Body of pancreas (tissue), 4 donors: ENCODE measurements at regions not wholly inside any gene's neighbourhood (a gene's known extent, or its start where the extent isn't known, plus 50 kb on each side); places are given as distances from the start of the nearest gene placed in this dataset.

Experiments
- ATAC-seq: fragments of 150-250 bp; one replicate; pipeline ENCODE4 v1.9.1; 2016
- DNase-seq, 4 donors: peaks; one replicate each; pipeline ENCODE4 v3.0.0-alpha.2; 2019
- H3K27ac ChIP-seq, 4 donors: fragments of 200-600 bp; sonication (generic); 1 replicate in 3 of 4; 2 replicates in 1 of 4; pipeline versions ENCODE4 v1.5.1 to v1.6.1; 2016 to 2019; ENCODE audit warnings: mild to moderate bottlenecking in 1 of 4, mixed read lengths in 1 of 4, moderate library complexity in 1 of 4
- H3K27me3 ChIP-seq, 2 donors: fragments of 200-600 bp; sonication (generic); one replicate each; pipeline ENCODE4 v1.6.0; 2016; ENCODE audit warnings: mild to moderate bottlenecking in 1 of 2
- H3K36me3 ChIP-seq, 2 donors: fragments of 200-600 bp; sonication (generic); replicated peaks in 1 of 2; 2 replicates each; pipeline ENCODE4 v1.5.1; 2016; ENCODE audit warnings: low read depth in 2 of 2; ENCODE audit not compliant: insufficient read depth in 1 of 2
- H3K4me1 ChIP-seq: fragments of 200-600 bp; sonication (generic); one replicate; pipeline ENCODE4 v1.6.0; 2016
- H3K4me3 ChIP-seq, 2 donors: fragments of 200-600 bp; sonication (generic); 1 replicate in 1 of 2; 2 replicates in 1 of 2; pipeline ENCODE4 v1.5.1; 2016 to 2019
- H3K9me3 ChIP-seq, 3 donors: fragments of 200-600 bp; sonication (generic); 1 replicate in 2 of 3; 2 replicates in 1 of 3; pipeline ENCODE4 v1.5.1; 2016
- CTCF ChIP-seq, 7 experiments: fragments of 450-650 bp in 4 of 7; fragments of 200-600 bp in 3 of 7; sonication (generic) in 3 of 7; IDR thresholded peaks; one replicate each; pipeline ENCODE4 v1.5.1; 2016 to 2019; ENCODE audit warnings: antibody characterized with exemption in 7 of 7
- POLR2A ChIP-seq, 3 donors: fragments of 450-650 bp; IDR thresholded peaks; one replicate each; pipeline ENCODE4 v1.6.1; 2016; ENCODE audit warnings: antibody characterized with exemption in 3 of 3, mild to moderate bottlenecking in 2 of 3
- WGBS, 2 donors: methylation state at CpG; one replicate each; pipeline ENCODE4 v1.1.5; 2017; 5-methylcytosine and 5-hydroxymethylcytosine counted together
- intact Hi-C: fragments of 100-400 bp; cut with DNase I; formaldehyde crosslinking; loops from one replicate; pipeline ENCODE4 v1.15.1; 2023

GRCh38 chr2:175435012-175435411, 253.5 kb upstream of the ATP5MC3 start:
- WGBS, 2 donors: 28 to 33% methylated on average over 1 of the region's 1 CpG
- intact Hi-C loops: no loop called here
- no peak for DNase-seq

GRCh38 chr2:175432793-175433192, 251.3 kb upstream of the ATP5MC3 start:
- no peak overlapping the region for H3K27ac ChIP-seq
- intact Hi-C loops: no loop called here
- peaks cover 0 to 5% (median 0%) of the 10 kb centered on the region in 3 donors for H3K9me3 ChIP-seq
- no peak overlapping the region for H3K4me3 ChIP-seq
- no peak for ATAC-seq
- H3K27me3 ChIP-seq: no peaks in the 10 kb centered on the region
- DNase-seq: no peak
- no peaks in the 10 kb centered on the region for H3K36me3 ChIP-seq
- TF ChIP-seq CTCF (IDR thresholded peaks at IDR 0.05): no peak
- TF ChIP-seq POLR2A (IDR thresholded peaks at IDR 0.05): no peak
- no peaks in the 10 kb centered on the region for H3K4me1 ChIP-seq
- 56 to 66% methylated on average over 2 of the region's 2 CpGs for WGBS, 2 donors

More at GRCh38 chr2:175435012-175435411, 253.5 kb upstream of the ATP5MC3 start:
- H3K27me3 ChIP-seq: no peaks in the 10 kb centered on the region
- H3K9me3 ChIP-seq: no peaks in the 10 kb centered on the region
- H3K4me3 ChIP-seq: no peak overlapping the region
- H3K27ac ChIP-seq: no peak overlapping the region
- ATAC-seq: no peak
- H3K36me3 ChIP-seq: no peaks in the 10 kb centered on the region
- no peak for TF ChIP-seq CTCF (IDR thresholded peaks at IDR 0.05)
- TF ChIP-seq POLR2A (IDR thresholded peaks at IDR 0.05): no peak
- no peaks in the 10 kb centered on the region for H3K4me1 ChIP-seq

- Histone ChIP-seq H3K36me3 (no peaks in the 10 kb centered on the region), H3K4me1 (no peaks in the 10 kb centered on the region), H3K9me3 (peaks cover 0 to 5% (median 0%) of the 10 kb centered on the region in 3 donors), H3K4me3 (no peak overlapping the region), H3K27ac (no peak overlapping the region), H3K27me3 (no peaks in the 10 kb centered on the region)
- WGBS, 2 donors: 41 to 49% methylated on average over 5 of the region's 5 CpGs
- TF ChIP-seq CTCF (IDR thresholded peaks at IDR 0.05): no peak
- TF ChIP-seq POLR2A (IDR thresholded peaks at IDR 0.05): no peak
- no peak for ATAC-seq
- intact Hi-C loops: no loop called here
- DNase-seq: no peak
Measured at GRCh38 chr2:175432021-175432420, 250.5 kb upstream of the ATP5MC3 start.

GRCh38 chr2:175431101-175431946, 249.8 kb upstream of the ATP5MC3 start:
- DNase-seq (no peak), ATAC-seq (no peak)
- no peaks in the 10 kb centered on the region for H3K36me3 ChIP-seq
- H3K9me3 ChIP-seq: peaks cover 0 to 5% (median 0%) of the 10 kb centered on the region in 3 donors
- 38 to 49% methylated on average over 4 of the region's 4 CpGs for WGBS, 2 donors
- no peak overlapping the region for H3K4me3 ChIP-seq
- no peaks in the 10 kb centered on the region for H3K4me1 ChIP-seq
- TF ChIP-seq POLR2A (IDR thresholded peaks at IDR 0.05): no peak
- TF ChIP-seq CTCF (IDR thresholded peaks at IDR 0.05): no peak
- intact Hi-C loops: no loop called here
- no peaks in the 10 kb centered on the region for H3K27me3 ChIP-seq
- H3K27ac ChIP-seq: no peak overlapping the region

- ATAC-seq: no peak
- intact Hi-C loops: no loop called here
- no peaks in the 10 kb centered on the region for H3K27me3 ChIP-seq
- TF ChIP-seq POLR2A (IDR thresholded peaks at IDR 0.05) (no peak), CTCF (IDR thresholded peaks at IDR 0.05) (no peak)
- H3K4me1 ChIP-seq: no peaks in the 10 kb centered on the region
- H3K36me3 ChIP-seq: no peaks in the 10 kb centered on the region
- peaks cover 0 to 5% (median 0%) of the 10 kb centered on the region in 3 donors for H3K9me3 ChIP-seq
- H3K27ac ChIP-seq: no peak overlapping the region
- no peak overlapping the region for H3K4me3 ChIP-seq
- no peak for DNase-seq
- 58 to 81% methylated on average over 1 of the region's 1 CpG for WGBS, 2 donors
Measured at GRCh38 chr2:175430236-175430635, 248.7 kb upstream of the ATP5MC3 start.
